PC-3 (cell line): ENCODE measurements at regions not wholly inside any gene's neighbourhood (a gene's known extent, or its start where the extent isn't known, plus 50 kb on each side); places are given as distances from the start of the nearest gene placed in this dataset.

ENCODE experiments used
- ATAC-seq: fragments of 200-7000 bp; cut with Tn5 transposase; 2 replicates; pipeline ENCODE4 v1.9.1; 2020; ENCODE audit warnings: mild to moderate bottlenecking, moderate library complexity
- BruUV-seq: library from RNA; stranded (reverse); fragments of 400-500 nt; replicated peaks from 2 replicates; lab custom pipeline; 2021; lab: Mats Ljungman, UMichigan
- CTCF ChIA-PET: fragments of 300-600 bp; sonication (Branson Sonifier 250); formaldehyde crosslinking; loops from one replicate; lab custom pipeline; 2022; ENCODE audit warnings: antibody characterized with exemption; lab: Charles Lee
- POLR2A ChIA-PET: fragments of 300-600 bp; sonication (Branson Sonifier 250); formaldehyde crosslinking; loops from one replicate; lab custom pipeline; 2022; ENCODE audit warnings: antibody characterized with exemption; ENCODE audit not compliant: unreplicated experiment; lab: Charles Lee
- DNase-seq: peaks from one replicate; pipeline ENCODE4 v3.0.0-alpha.2; 2015
- H2AFZ ChIP-seq: fragments of 300-600 bp; sonication (generic); 2 replicates; pipeline ENCODE4 v1.6.0; 2016; ENCODE audit warnings: antibody characterized with exemption, low read length
- H3F3A ChIP-seq: fragments of 300-600 bp; sonication (generic); one replicate; pipeline ENCODE4 v1.6.0; 2017; ENCODE audit warnings: antibody characterized with exemption, low read length, control low read depth, mild to moderate bottlenecking; ENCODE audit not compliant: unreplicated experiment
- H3K27ac ChIP-seq: fragments of 300-600 bp; sonication (generic); 2 replicates; pipeline ENCODE4 v1.5.1; 2016; ENCODE audit warnings: mild to moderate bottlenecking, low read length
- H3K27me3 ChIP-seq: fragments of 300-600 bp; sonication (generic); 2 replicates; pipeline ENCODE4 v1.6.1; 2016; ENCODE audit warnings: low read length, mixed read lengths
- H3K36me3 ChIP-seq: fragments of 300-600 bp; sonication (generic); 2 replicates; pipeline ENCODE4 v1.6.1; 2016; ENCODE audit warnings: low read depth, mixed run types, low read length, mixed read lengths
- H3K4me1 ChIP-seq: fragments of 300-600 bp; sonication (generic); 2 replicates; pipeline ENCODE4 v1.5.1; 2016; ENCODE audit warnings: low read length; ENCODE audit not compliant: insufficient read depth
- H3K4me2 ChIP-seq: fragments of 300-600 bp; sonication (generic); 2 replicates; pipeline ENCODE4 v1.6.0; 2016; ENCODE audit warnings: low read length
- H3K4me3 ChIP-seq: fragments of 300-600 bp; sonication (generic); 2 replicates; pipeline ENCODE4 v1.5.1; 2016; ENCODE audit warnings: mild to moderate bottlenecking, low read length, mixed read lengths
- H3K79me2 ChIP-seq: fragments of 300-600 bp; sonication (generic); 2 replicates; pipeline ENCODE4 v1.6.1; 2017; ENCODE audit warnings: low read length, mixed read lengths
- H3K9ac ChIP-seq: fragments of 300-600 bp; sonication (generic); 2 replicates; pipeline ENCODE4 v1.6.0; 2016; ENCODE audit warnings: mild to moderate bottlenecking, low read length
- H3K9me2 ChIP-seq: fragments of 300-600 bp; sonication (generic); replicated peaks from 2 replicates; pipeline ENCODE4 v1.6.1; 2016; ENCODE audit warnings: mixed run types, low read length, mixed read lengths
- H3K9me3 ChIP-seq: fragments of 300-600 bp; sonication (generic); 2 replicates; pipeline ENCODE4 v1.6.1; 2016; ENCODE audit warnings: low read length, mixed read lengths
- H4K20me1 ChIP-seq: fragments of 300-600 bp; sonication (generic); 2 replicates; pipeline ENCODE4 v1.6.1; 2016; ENCODE audit warnings: low read length, mixed read lengths
- CTCF ChIP-seq: fragments of 300-600 bp; sonication (generic); conservative IDR thresholded peaks from 2 replicates; pipeline ENCODE4 v1.5.1; 2017; ENCODE audit warnings: antibody characterized with exemption, low read depth, mild to moderate bottlenecking, low read length
- EZH2 ChIP-seq: fragments of 300-600 bp; sonication (generic); IDR thresholded peaks from one replicate; pipeline ENCODE4 v1.6.1; 2017; ENCODE audit warnings: antibody characterized with exemption, mild to moderate bottlenecking, low read length; ENCODE audit not compliant: unreplicated experiment
- EZH2phosphoT487 ChIP-seq: fragments of 300-600 bp; sonication (generic); IDR thresholded peaks from 2 replicates; pipeline ENCODE4 v1.6.1; 2018; ENCODE audit warnings: mild to moderate bottlenecking, antibody characterized with exemption, low read length, borderline replicate concordance
- intact Hi-C: fragments of 100-400 bp; cut with micrococcal nuclease; formaldehyde crosslinking; loops from 2 replicates; pipeline ENCODE4 v1.9.0; 2023

- ChIA-PET POLR2A (no interaction called here), CTCF (no interaction called here)
- no peak overlapping the region for H2AFZ ChIP-seq
- H3K9me2 ChIP-seq = no peaks in the 10 kb centered on the region
- intact Hi-C loops = no loop called here
- ATAC-seq (no peak), DNase-seq (no peak)
- no peak overlapping the region for H3K9ac ChIP-seq
- no peaks in the 10 kb centered on the region for H3K36me3 ChIP-seq
- H3K4me3 ChIP-seq = no peak overlapping the region
- no peak for TF ChIP-seq EZH2phosphoT487
- no peak for TF ChIP-seq EZH2
- TF ChIP-seq CTCF = no peak
- H3K4me1 ChIP-seq = no peaks in the 10 kb centered on the region
- H3K4me2 ChIP-seq = no peak overlapping the region
- H3K79me2 ChIP-seq = no peaks in the 10 kb centered on the region
- H3K27me3 ChIP-seq = no peaks in the 10 kb centered on the region
- H3K27ac ChIP-seq = no peak overlapping the region
- BruUV-seq = no TSS peak
- H3F3A ChIP-seq = no peaks in the 10 kb centered on the region
- no peaks in the 10 kb centered on the region for H3K9me3 ChIP-seq
- H4K20me1 ChIP-seq = no peaks in the 10 kb centered on the region
These were observed 425.0 kb downstream of the GPAM start for GRCh38 chr10:111758593-111758992.

- DNase-seq = no peak
- Histone ChIP-seq H3K27ac (no peak overlapping the region), H3K4me3 (no peak overlapping the region), H3K79me2 (no peaks in the 10 kb centered on the region), H3K4me2 (no peak overlapping the region), H3K9ac (no peak overlapping the region), H3K27me3 (no peaks in the 10 kb centered on the region), H3K36me3 (no peaks in the 10 kb centered on the region), H3F3A (no peaks in the 10 kb centered on the region), H3K9me2 (no peaks in the 10 kb centered on the region), H2AFZ (no peak overlapping the region), H4K20me1 (no peaks in the 10 kb centered on the region), H3K9me3 (no peaks in the 10 kb centered on the region), H3K4me1 (no peaks in the 10 kb centered on the region)
- intact Hi-C loops = no loop called here
- ChIA-PET CTCF (no interaction called here), POLR2A (no interaction called here)
- no TSS peak for BruUV-seq
- no peak for ATAC-seq
- TF ChIP-seq CTCF (no peak), EZH2phosphoT487 (no peak), EZH2 (no peak)
These were observed 421.5 kb downstream of the GPAM start for GRCh38 chr10:111762114-111762513.

- Histone ChIP-seq H3K4me1 (no peaks in the 10 kb centered on the region), H3K9me2 (no peaks in the 10 kb centered on the region), H3K4me3 (no peak overlapping the region), H3K4me2 (no peak overlapping the region), H3K27me3 (no peaks in the 10 kb centered on the region), H3K36me3 (no peaks in the 10 kb centered on the region), H3K9me3 (no peaks in the 10 kb centered on the region), H3K9ac (no peak overlapping the region), H2AFZ (no peak overlapping the region), H3K79me2 (no peaks in the 10 kb centered on the region), H3F3A (no peaks in the 10 kb centered on the region), H3K27ac (no peak overlapping the region), H4K20me1 (no peaks in the 10 kb centered on the region)
- DNase-seq (no peak), ATAC-seq (no peak)
- POLR2A ChIA-PET = no interaction called here
- TF ChIP-seq CTCF (no peak), EZH2 (no peak), EZH2phosphoT487 (no peak)
- intact Hi-C loops = no loop called here
- no TSS peak for BruUV-seq
- CTCF ChIA-PET = no interaction called here
These were observed 418.3 kb downstream of the GPAM start for GRCh38 chr10:111765216-111765615.
